ENCODE measurements at regions not wholly inside any gene's neighbourhood (a gene's known extent, or its start where the extent isn't known, plus 50 kb on each side); places are given as distances from the start of the nearest gene placed in this dataset.

DNA sequence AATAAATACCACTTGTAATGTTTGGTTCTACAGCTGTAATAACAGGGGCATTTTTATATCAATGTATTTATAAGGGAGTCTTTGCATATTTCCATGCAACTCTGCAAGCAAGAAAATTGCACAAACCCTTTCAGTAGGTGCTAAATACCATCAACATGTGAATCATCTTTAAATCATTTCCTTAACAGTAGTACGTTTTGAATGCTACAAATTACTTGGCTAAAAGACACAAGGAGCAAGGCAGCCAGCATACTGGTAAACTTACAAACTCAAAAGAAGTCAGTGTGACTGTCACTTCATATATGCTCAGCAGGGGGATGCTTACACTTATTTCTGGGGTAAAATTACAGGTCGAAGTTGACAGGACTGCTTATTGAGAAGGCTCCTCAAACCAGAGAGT, 402.4 kb downstream of the EFNB2 start:
- no peak for DNase-seq (ENCODE audit: low read depth)
- TF ChIP-seq, protein P1, sequence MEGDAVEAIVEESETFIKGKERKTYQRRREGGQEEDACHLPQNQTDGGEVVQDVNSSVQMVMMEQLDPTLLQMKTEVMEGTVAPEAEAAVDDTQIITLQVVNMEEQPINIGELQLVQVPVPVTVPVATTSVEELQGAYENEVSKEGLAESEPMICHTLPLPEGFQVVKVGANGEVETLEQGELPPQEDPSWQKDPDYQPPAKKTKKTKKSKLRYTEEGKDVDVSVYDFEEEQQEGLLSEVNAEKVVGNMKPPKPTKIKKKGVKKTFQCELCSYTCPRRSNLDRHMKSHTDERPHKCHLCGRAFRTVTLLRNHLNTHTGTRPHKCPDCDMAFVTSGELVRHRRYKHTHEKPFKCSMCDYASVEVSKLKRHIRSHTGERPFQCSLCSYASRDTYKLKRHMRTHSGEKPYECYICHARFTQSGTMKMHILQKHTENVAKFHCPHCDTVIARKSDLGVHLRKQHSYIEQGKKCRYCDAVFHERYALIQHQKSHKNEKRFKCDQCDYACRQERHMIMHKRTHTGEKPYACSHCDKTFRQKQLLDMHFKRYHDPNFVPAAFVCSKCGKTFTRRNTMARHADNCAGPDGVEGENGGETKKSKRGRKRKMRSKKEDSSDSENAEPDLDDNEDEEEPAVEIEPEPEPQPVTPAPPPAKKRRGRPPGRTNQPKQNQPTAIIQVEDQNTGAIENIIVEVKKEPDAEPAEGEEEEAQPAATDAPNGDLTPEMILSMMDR (IDR thresholded peaks at IDR 0.05; ENCODE audit: control insufficient read depth, extremely low read depth, insufficient read depth), result no peak
- H3K4me3 ChIP-seq (ENCODE audit: low read depth, low read length), result no peak overlapping the region

DNA sequence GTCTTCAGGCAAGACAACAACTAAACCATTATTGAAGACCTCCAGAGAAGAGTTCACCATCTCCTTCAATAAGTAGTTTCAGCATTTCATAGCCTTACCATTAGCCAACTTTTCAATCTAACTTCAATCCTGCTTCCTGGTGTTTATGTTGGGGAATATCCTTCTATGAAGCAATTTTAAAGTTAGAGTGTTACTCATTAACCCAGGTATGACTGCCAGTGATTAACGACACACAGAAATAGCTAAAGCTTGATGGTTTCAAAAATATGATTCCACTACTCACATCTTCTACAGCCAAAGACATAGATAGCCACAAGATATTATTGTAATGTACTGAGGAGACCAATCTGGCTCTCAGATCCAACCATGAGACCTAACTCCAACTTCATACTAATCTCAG, 403.2 kb downstream of the EFNB2 start:
- H3K4me3 ChIP-seq (ENCODE audit: low read depth, low read length), result no peak overlapping the region
- DNase-seq (ENCODE audit: low read depth), result no peak
- TF ChIP-seq, protein P1 (IDR thresholded peaks at IDR 0.05; ENCODE audit: control insufficient read depth, extremely low read depth, insufficient read depth), result no peak

DNA sequence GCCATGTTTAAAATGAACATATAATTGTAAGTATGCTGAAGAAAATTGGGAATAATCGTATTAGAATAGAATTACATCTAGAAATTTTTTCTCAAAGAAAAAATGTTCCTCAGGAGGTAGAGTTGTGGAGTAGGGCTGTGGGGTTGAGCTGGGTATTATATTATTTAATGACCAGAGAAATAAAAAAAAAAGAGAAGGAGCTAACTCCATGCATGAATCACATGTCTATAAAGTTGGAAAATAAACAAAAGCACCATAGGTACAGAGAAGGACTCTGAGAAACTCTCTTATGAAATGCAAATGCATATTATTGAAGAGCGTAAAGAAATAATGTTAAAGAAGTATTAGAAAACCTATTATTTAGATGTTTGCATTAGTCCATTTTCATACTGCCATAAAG, 405.5 kb downstream of the EFNB2 start:
- DNase-seq (ENCODE audit: low read depth), result no peak
- TF ChIP-seq, protein P1 (IDR thresholded peaks at IDR 0.05; ENCODE audit: control insufficient read depth, extremely low read depth, insufficient read depth), result no peak

DNA sequence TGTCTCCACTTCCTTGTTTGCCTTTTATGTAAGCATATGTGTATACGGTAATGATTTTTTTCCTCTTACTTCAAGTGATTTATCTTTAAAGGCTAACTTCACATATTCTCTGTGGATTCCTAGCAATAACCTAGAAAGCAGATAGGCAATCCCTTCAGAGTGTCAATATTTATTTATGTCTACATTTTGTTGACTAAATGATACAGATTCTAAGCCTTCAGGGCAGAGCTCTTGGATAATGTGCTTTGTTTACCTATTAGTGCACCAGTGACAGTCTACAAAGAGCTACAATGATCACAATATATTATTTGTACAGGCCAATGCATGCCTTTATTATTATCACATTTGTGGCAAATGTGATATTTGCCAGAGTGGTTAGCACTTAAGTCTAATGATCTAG, 406.2 kb downstream of the EFNB2 start:
- TF ChIP-seq, protein P1 (IDR thresholded peaks at IDR 0.05; ENCODE audit: control insufficient read depth, extremely low read depth, insufficient read depth), result no peak
- no peak overlapping the region for H3K4me3 ChIP-seq (ENCODE audit: low read depth, low read length)
- no peak for DNase-seq (ENCODE audit: low read depth)

More for the DNA sequence above, 405.5 kb downstream of the EFNB2 start:
- no peak overlapping the region for H3K4me3 ChIP-seq (ENCODE audit: low read depth, low read length)

DNA sequence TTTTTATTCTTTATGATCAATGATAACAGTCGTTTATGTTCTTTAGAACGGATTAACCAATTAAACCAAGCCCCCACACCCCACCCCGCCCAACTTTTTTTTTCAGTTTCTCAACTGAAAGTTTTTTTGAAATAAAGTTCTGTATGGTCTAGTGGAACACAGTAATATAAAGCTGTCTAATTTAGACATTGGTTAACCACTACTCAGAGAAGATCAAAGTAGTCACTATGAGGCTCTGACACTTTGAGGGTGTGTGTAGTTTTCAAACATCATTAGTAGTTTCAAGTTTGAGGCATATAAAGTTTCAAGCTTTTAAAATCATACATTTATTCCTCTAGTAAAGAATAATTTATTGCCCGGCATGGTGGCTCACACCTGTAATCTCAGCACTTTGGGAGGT, 413.2 kb downstream of the EFNB2 start:
- TF ChIP-seq, protein P1 (IDR thresholded peaks at IDR 0.05; ENCODE audit: control insufficient read depth, extremely low read depth, insufficient read depth), result no peak
- no peak overlapping the region for H3K4me3 ChIP-seq (ENCODE audit: low read depth, low read length)
- DNase-seq (ENCODE audit: low read depth), result no peak

DNA sequence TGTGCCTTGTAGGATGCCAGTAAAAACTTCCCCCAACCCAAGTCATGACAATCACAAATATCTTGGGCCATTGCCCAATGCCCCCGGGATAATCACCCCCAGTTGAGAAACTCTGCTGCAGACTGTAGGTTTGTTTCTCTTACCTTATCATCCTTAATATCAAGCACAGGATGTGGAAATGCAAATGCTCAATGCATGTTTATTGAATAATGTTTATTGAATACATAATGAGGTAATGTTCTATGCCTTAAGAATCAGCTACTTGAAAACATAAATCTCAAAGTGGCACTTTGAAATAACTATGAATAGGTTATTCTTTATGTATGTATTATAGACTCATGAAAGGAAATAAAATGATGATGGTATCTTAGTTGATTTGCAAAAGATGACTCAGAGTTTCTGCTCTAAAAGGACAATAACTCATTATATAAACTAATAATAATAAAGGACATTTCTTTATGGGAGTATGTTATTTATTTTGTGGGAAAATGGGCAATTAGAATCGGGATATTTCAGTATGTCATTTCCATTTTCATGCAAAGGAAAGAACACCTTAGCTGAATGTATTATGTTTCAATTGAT, 414.2 kb downstream of the EFNB2 start:
- DNase-seq (ENCODE audit: low read depth), result no peak
- TF ChIP-seq, protein P1 (IDR thresholded peaks at IDR 0.05; ENCODE audit: control insufficient read depth, extremely low read depth, insufficient read depth), result no peak
- H3K4me3 ChIP-seq (ENCODE audit: low read depth, low read length), result no peak overlapping the region

DNA sequence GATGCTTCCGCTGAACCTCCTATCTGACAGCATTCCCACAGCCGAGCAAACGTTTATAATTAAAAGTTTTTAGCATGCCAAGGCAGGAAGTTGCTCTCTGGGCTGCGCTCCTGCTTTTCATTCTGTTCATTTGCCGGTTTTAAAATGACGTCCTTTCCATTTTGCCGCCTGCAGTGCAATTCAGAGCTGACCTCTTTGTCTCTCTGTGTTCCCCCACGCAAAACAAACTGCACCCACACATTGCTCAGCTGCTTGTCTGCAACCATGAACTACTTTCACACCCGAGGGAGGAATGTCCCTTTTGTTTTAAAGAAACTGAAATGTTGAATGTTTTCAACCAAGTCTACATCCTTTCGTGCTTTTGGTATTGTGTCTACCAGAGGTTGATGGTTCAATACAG, 416.5 kb downstream of the EFNB2 start:
- H3K4me3 ChIP-seq (ENCODE audit: low read depth, low read length), result no peak overlapping the region
- no peak for DNase-seq (ENCODE audit: low read depth)
- TF ChIP-seq, protein P1 (IDR thresholded peaks at IDR 0.05; ENCODE audit: control insufficient read depth, extremely low read depth, insufficient read depth), result no peak

Measured in LNCaP clone FGC (cell line).